ENCODE measurements at regions not wholly inside any gene's neighbourhood (a gene's known extent, or its start where the extent isn't known, plus 50 kb on each side); places are given as distances from the start of the nearest gene placed in this dataset.

DNA sequence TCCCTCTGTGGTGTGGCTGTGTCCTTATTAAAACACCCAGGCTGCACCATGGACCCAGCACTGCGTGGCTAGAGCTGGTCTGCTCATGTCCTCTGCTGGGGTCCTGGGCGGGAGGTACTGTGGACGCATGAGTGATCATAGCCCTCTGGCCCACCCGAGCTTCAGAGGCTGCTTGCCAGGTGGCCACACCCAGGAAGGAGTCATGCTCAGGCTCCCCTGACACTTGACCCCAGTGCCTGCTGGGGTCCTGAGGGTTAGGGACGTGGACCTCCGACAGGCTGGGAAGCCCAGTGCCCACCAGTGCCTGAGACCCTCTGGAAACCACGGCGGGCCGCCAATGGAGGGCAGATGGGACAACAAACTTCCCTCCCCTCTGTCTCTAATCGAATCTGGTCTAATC, 66.3 kb upstream of the HS6ST1 start:
- H3K4me2 ChIP-seq (ENCODE audit: low read depth, low read length), result no peak overlapping the region
- POLR2A ChIA-PET, result no interaction called here
- H3K4me3 ChIP-seq (replicated peaks in 1 of 3; ENCODE audit: insufficient read depth in 1 of 3, low read depth in 2 of 3, low read length in 3 of 3), result no peak overlapping the region
- no peak overlapping the region for H3K27ac ChIP-seq (ENCODE audit: extremely low read length, insufficient read depth, low read length)
- H3K27me3 ChIP-seq (ENCODE audit: control insufficient read depth in 1 of 2, insufficient read depth in 2 of 2, low read length in 2 of 2), result no peaks in the 10 kb centered on the region; a peak in 2 of 5 replicates
- in situ Hi-C loops (cut with HindIII; ENCODE audit: extremely low pct_ligation_motif_present, low pct_unique_long_range_greater_than_20kb), result no loop called here
- intact Hi-C loops (cut with micrococcal nuclease; ENCODE audit: unreplicated experiment), result loop anchor here (5.0 kb wide), 1 partner anchor 63 kb away; no protein-coding TSS in a partner anchor
- no TSS peak for BruUV-seq (replicated peaks)
- TF ChIP-seq IRF2 (CRISPR knock-in tag; IDR thresholded peaks at IDR 0.05) (no peak), ZNF430 (CRISPR knock-in tag; IDR thresholded peaks at IDR 0.05) (no peak), FOXO1 (CRISPR knock-in tag; IDR thresholded peaks at IDR 0.05) (no peak), HDAC1 (CRISPR knock-in tag; IDR thresholded peaks at IDR 0.05) (no peak), FOSL2 (CRISPR knock-in tag; IDR thresholded peaks at IDR 0.05) (no peak), THYN1 (CRISPR knock-in tag; IDR thresholded peaks at IDR 0.05; ENCODE audit: borderline replicate concordance, low read depth) (no peak), PCBP1 (IDR thresholded peaks at IDR 0.05; ENCODE audit: borderline replicate concordance, low read depth, low read length) (no peak), YY1 (IDR thresholded peaks at IDR 0.05; ENCODE audit: insufficient read depth, insufficient replicate concordance, low read depth, low read length) (no peak), ZNF253 (CRISPR knock-in tag; IDR thresholded peaks at IDR 0.05; ENCODE audit: borderline replicate concordance) (no peak), ZNF562 (CRISPR knock-in tag; IDR thresholded peaks at IDR 0.05; ENCODE audit: borderline replicate concordance) (no peak), ZNF589 (CRISPR knock-in tag; conservative IDR thresholded peaks at IDR 0.05) (no peak)
- TF ChIP-seq, protein P1, sequence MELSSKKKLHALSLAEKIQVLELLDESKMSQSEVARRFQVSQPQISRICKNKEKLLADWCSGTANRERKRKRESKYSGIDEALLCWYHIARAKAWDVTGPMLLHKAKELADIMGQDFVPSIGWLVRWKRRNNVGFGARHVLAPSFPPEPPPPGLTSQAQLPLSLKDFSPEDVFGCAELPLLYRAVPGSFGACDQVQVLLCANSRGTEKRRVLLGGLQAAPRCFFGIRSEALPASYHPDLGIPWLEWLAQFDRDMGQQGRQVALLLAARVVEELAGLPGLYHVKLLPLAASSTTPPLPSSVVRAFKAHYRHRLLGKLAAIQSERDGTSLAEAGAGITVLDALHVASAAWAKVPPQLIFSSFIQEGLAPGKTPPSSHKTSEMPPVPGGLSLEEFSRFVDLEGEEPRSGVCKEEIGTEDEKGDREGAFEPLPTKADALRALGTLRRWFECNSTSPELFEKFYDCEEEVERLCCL (CRISPR knock-in tag; IDR thresholded peaks at IDR 0.05; ENCODE audit: borderline replicate concordance), result no peak
- TF ChIP-seq, protein P2, sequence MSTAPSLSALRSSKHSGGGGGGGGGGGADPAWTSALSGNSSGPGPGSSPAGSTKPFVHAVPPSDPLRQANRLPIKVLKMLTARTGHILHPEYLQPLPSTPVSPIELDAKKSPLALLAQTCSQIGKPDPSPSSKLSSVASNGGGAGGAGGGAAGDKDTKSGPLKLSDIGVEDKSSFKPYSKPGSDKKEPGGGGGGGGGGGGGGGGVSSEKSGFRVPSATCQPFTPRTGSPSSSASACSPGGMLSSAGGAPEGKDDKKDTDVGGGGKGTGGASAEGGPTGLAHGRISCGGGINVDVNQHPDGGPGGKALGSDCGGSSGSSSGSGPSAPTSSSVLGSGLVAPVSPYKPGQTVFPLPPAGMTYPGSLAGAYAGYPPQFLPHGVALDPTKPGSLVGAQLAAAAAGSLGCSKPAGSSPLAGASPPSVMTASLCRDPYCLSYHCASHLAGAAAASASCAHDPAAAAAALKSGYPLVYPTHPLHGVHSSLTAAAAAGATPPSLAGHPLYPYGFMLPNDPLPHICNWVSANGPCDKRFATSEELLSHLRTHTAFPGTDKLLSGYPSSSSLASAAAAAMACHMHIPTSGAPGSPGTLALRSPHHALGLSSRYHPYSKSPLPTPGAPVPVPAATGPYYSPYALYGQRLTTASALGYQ (CRISPR knock-in tag; IDR thresholded peaks at IDR 0.05), result no peak
- no peaks in the 10 kb centered on the region for H3K36me3 ChIP-seq (replicated peaks in 1 of 2; ENCODE audit: control insufficient read depth in 1 of 2, insufficient read depth in 2 of 2, low read length in 2 of 2)
- no peak for FAIRE-seq
- WGBS (ENCODE audit: low lambda C conversion rate), result 63% methylated on average over 6 of the region's 10 CpGs
- ATAC-seq, result no peak
- CTCF ChIA-PET (ENCODE audit: low intra/inter-chr PET ratio, low total read pairs), result no interaction called here
- no peaks in the 10 kb centered on the region for H4K20me1 ChIP-seq (ENCODE audit: insufficient read depth, low read length)
- H3K79me2 ChIP-seq (ENCODE audit: insufficient read depth, low read length), result no peaks in the 10 kb centered on the region
- H3K4me1 ChIP-seq (ENCODE audit: insufficient read depth, low read length), result peaks cover 29% of the 10 kb centered on the region
- H2AFZ ChIP-seq (ENCODE audit: low read length), result no peak overlapping the region
- H3K9me3 ChIP-seq (ENCODE audit: low read length), result no peaks in the 10 kb centered on the region
- H3K9ac ChIP-seq (ENCODE audit: insufficient read depth, low read depth, low read length), result no peak overlapping the region
- DNase-seq (ENCODE audit: low spot score), result no peak
